Thyroid gland (tissue), 4 donors: ENCODE measurements at regions not wholly inside any gene's neighbourhood (a gene's known extent, or its start where the extent isn't known, plus 50 kb on each side); places are given as distances from the start of the nearest gene placed in this dataset.

ENCODE experiments used
- DNase-seq, 2 donors: peaks; one replicate each; pipeline ENCODE4 v3.0.0-alpha.2; 2019
- H3K27ac ChIP-seq, 3 donors: fragments of 200-600 bp; sonication (generic); 1 replicate in 2 of 3; 2 replicates in 1 of 3; pipeline ENCODE4 v1.5.1; 2016 to 2019; ENCODE audit warnings: mild to moderate bottlenecking in 1 of 3, moderate library complexity in 1 of 3
- H3K27me3 ChIP-seq: fragments of 200-600 bp; sonication (generic); one replicate; pipeline ENCODE4 v1.5.1; 2019
- H3K36me3 ChIP-seq, 2 donors: fragments of 200-600 bp; sonication (generic); one replicate each; pipeline ENCODE4 v1.5.1; 2016 to 2019
- H3K4me1 ChIP-seq, 2 donors: fragments of 200-600 bp; sonication (generic); one replicate each; pipeline ENCODE4 v1.5.1; 2017 to 2019
- H3K4me3 ChIP-seq, 3 donors: fragments of 200-600 bp; sonication (generic); replicated peaks in 1 of 3; 1 replicate in 2 of 3; 2 replicates in 1 of 3; pipeline ENCODE4 v1.5.1; 2016; ENCODE audit warnings: mild to moderate bottlenecking in 1 of 3
- H3K9me3 ChIP-seq: fragments of 200-600 bp; sonication (generic); one replicate; pipeline ENCODE4 v1.5.1; 2017
- POLR2A ChIP-seq, 2 donors: fragments of 450-650 bp; IDR thresholded peaks; one replicate each; pipeline ENCODE4 v1.6.1; 2017; ENCODE audit warnings: antibody characterized with exemption in 2 of 2, mild to moderate bottlenecking in 2 of 2, moderate library complexity in 1 of 2
- WGBS, 2 donors: methylation state at CpG; one replicate each; pipeline ENCODE4 v1.1.5; 2017; 5-methylcytosine and 5-hydroxymethylcytosine counted together
- intact Hi-C: fragments of 100-400 bp; cut with DNase I; formaldehyde crosslinking; loops from one replicate; pipeline ENCODE4 v1.15.1; 2023
- TF ChIP-seq, protein P1 (sequence below), 6 experiments: fragments of 200-600 bp in 3 of 6; fragments of 450-650 bp in 3 of 6; sonication (generic) in 3 of 6; IDR thresholded peaks; one replicate each; pipeline ENCODE4 v1.5.1; 2016 to 2019; ENCODE audit warnings: antibody characterized with exemption in 6 of 6, mild to moderate bottlenecking in 2 of 6, inconsistent platforms in 1 of 6, moderate library complexity in 1 of 6

DNA sequence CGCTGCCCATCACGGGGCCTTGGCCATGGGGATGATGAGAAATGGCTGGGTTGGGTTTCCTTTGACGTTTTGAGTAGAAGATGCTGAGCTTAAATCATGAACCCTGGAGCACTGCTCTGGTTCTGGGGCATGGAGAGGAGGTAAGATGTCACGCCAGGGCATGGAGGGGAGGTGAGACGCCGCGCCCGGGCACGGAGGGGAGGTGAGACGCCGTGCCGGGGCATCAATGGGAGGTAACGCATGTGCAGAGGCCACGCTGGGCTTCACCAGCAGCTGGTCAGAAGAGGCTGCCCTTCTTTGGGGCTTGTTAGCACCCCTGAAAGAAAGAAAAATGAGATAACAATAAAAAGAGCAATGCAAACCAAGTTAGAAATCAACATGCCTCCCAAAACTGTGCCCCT, 322.5 kb upstream of the IRX4 start:
- no peak overlapping the region for H3K4me3 ChIP-seq
- 90 to 93% methylated on average over 14 of the region's 14 CpGs for WGBS, 2 donors
- H3K27ac ChIP-seq = no peak overlapping the region
- no peak for TF ChIP-seq POLR2A (IDR thresholded peaks at IDR 0.05)
- TF ChIP-seq, protein P1, sequence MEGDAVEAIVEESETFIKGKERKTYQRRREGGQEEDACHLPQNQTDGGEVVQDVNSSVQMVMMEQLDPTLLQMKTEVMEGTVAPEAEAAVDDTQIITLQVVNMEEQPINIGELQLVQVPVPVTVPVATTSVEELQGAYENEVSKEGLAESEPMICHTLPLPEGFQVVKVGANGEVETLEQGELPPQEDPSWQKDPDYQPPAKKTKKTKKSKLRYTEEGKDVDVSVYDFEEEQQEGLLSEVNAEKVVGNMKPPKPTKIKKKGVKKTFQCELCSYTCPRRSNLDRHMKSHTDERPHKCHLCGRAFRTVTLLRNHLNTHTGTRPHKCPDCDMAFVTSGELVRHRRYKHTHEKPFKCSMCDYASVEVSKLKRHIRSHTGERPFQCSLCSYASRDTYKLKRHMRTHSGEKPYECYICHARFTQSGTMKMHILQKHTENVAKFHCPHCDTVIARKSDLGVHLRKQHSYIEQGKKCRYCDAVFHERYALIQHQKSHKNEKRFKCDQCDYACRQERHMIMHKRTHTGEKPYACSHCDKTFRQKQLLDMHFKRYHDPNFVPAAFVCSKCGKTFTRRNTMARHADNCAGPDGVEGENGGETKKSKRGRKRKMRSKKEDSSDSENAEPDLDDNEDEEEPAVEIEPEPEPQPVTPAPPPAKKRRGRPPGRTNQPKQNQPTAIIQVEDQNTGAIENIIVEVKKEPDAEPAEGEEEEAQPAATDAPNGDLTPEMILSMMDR (IDR thresholded peaks at IDR 0.05) = no peak
- peaks cover 0 to 3% of the 10 kb centered on the region in 2 donors for H3K4me1 ChIP-seq
- no peaks in the 10 kb centered on the region for H3K27me3 ChIP-seq
- intact Hi-C loops = no loop called here
- no peaks in the 10 kb centered on the region for H3K9me3 ChIP-seq
- no peaks in the 10 kb centered on the region for H3K36me3 ChIP-seq
- no peak for DNase-seq

DNA sequence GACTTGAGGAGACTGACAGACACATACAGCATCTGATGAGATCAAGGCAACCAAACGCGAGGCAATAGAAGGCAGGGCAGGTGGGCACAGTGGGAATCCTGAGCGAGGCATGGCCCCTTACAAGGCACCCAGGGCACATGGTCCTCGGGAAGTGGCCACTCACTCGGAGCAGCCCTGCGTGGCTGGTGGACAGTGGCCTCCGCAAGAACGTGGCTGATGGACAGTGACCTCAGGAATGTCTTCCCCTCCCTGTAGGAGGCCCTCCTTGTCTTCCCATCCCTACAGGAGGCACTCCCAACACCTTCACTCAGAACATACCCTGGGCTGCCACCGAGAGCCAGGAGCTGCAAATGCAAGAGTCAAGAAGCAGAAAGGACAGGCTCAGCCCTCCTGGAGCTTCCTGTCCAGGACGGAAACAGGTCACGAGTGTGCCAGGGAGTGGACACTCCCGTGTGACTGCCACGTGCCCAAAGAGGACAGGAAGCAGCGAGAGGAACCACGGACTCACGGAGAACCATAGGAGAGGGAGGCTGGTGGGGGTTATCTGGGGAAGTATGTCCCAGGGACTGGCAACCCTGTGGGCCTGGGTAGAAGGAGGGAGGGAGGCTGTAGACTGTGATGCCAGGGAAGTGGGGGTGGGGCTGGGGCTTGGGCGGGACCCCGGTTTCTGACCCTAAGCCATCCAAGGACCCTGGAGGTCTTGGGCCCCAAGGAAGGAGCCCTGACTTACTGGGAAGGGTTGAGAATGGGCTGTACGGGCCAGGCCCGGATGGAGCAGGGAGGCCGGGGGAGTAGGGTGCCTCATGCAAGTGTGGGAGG, 321.9 kb upstream of the IRX4 start:
- Histone ChIP-seq H3K9me3 (no peaks in the 10 kb centered on the region), H3K36me3 (no peaks in the 10 kb centered on the region), H3K27me3 (no peaks in the 10 kb centered on the region), H3K27ac (no peak overlapping the region), H3K4me3 (no peak overlapping the region), H3K4me1 (peaks cover 0 to 4% of the 10 kb centered on the region in 2 donors)
- TF ChIP-seq POLR2A (IDR thresholded peaks at IDR 0.05) = no peak
- TF ChIP-seq, protein P1 (IDR thresholded peaks at IDR 0.05) = no peak
- intact Hi-C loops = no loop called here
- DNase-seq = no peak
- 91 to 92% methylated on average over 21 of the region's 21 CpGs for WGBS, 2 donors

DNA sequence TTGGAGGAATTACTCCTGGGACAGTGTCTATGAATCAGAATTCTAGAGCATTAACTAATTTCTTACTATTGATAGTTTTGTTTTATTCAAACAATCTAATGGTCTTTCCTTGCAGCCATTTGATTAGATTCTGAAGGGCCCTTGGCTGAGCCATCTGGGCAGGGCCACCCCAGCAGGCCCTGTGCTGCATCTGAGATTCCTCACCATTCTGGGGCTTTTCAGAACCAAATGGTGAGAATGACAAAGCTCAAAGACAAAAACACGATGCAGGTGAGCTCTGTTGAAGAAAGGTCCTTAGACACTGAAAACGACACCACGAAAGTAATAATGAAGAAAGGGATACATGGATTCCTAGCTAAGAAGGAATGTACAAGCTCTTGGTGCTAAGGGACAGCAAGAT, 321.0 kb upstream of the IRX4 start:
- peaks cover 0 to 4% of the 10 kb centered on the region in 2 donors for H3K4me1 ChIP-seq
- H3K36me3 ChIP-seq = no peaks in the 10 kb centered on the region
- TF ChIP-seq, protein P1 (IDR thresholded peaks at IDR 0.05) = no peak
- no peak for TF ChIP-seq POLR2A (IDR thresholded peaks at IDR 0.05)
- H3K27ac ChIP-seq = no peak overlapping the region
- H3K4me3 ChIP-seq = no peak overlapping the region
- no peak for DNase-seq
- intact Hi-C loops = no loop called here
- WGBS, 2 donors = 73 to 75% methylated on average over 3 of the region's 3 CpGs
- H3K9me3 ChIP-seq = no peaks in the 10 kb centered on the region
- H3K27me3 ChIP-seq = no peaks in the 10 kb centered on the region

DNA sequence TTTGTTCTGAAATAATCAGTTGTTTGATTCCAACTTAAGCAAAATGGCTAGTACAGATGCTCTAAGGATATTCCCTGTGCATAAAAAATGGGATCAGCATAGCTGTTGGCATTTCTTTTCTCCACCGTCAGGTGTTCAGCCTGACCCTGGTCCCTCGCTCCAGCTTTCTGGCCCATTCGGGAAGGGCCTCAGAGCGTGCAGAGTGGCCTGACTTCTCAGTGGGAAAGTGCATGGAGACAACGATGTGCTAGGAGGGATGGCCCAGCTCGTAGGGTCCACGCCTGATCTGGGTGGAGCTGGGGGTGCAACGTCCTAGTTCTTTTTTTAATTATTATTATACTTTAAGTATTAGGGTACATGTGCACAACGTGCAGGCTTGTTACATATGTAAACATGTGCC, 319.1 kb upstream of the IRX4 start:
- intact Hi-C loops = no loop called here
- Histone ChIP-seq H3K4me3 (no peak overlapping the region), H3K36me3 (no peaks in the 10 kb centered on the region), H3K9me3 (no peaks in the 10 kb centered on the region), H3K27ac (no peak overlapping the region), H3K27me3 (no peaks in the 10 kb centered on the region), H3K4me1 (peaks cover 6 to 9% of the 10 kb centered on the region in 2 donors)
- TF ChIP-seq, protein P1 (IDR thresholded peaks at IDR 0.05) = no peak
- no peak for TF ChIP-seq POLR2A (IDR thresholded peaks at IDR 0.05)
- 91 to 93% methylated on average over 9 of the region's 9 CpGs for WGBS, 2 donors
- DNase-seq = no peak

DNA sequence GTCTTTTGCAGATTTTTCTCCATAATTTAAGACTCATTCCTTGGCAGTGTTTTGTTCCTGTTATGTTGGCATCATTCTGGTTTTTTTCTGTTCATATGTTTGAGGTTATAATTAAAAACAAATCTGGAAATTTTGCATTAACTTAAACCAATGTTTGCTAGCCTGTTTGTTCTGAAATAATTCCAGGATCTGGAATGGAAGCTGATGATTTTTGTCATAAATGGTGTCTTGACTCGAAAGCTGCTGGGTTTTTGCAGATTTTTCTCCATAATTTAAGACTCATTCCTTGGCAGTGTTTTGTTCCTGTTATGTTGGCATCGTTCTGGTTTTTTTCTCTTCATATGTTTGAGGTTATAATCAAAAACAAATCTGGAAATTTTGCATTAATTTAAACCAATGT, 318.7 kb upstream of the IRX4 start:
- Histone ChIP-seq H3K9me3 (no peaks in the 10 kb centered on the region), H3K4me3 (no peak overlapping the region), H3K27me3 (no peaks in the 10 kb centered on the region), H3K4me1 (peaks cover 10 to 13% of the 10 kb centered on the region in 2 donors), H3K27ac (no peak overlapping the region), H3K36me3 (no peaks in the 10 kb centered on the region)
- TF ChIP-seq POLR2A (IDR thresholded peaks at IDR 0.05) = no peak
- TF ChIP-seq, protein P1 (IDR thresholded peaks at IDR 0.05) = no peak
- 72 to 80% methylated on average over 2 of the region's 2 CpGs for WGBS, 2 donors
- no peak for DNase-seq
- intact Hi-C loops = no loop called here
